HEK293 (cell line): ENCODE measurements at regions not wholly inside any gene's neighbourhood (a gene's known extent, or its start where the extent isn't known, plus 50 kb on each side); places are given as distances from the start of the nearest gene placed in this dataset.

ENCODE experiments used
- ZNF324 ChIP-seq: fragments of 450-650 bp; formaldehyde crosslinking; IDR thresholded peaks from 2 replicates; pipeline ENCODE4 v1.5.1; 2016; ENCODE audit warnings: missing biosample characterization, missing genetic modification characterization
- TF ChIP-seq, protein P1 (sequence below): fragments of 450-650 bp; formaldehyde crosslinking; conservative IDR thresholded peaks from 2 replicates; pipeline ENCODE4 v1.5.1; 2016; ENCODE audit warnings: low read depth, missing biosample characterization, missing genetic modification characterization

- TF ChIP-seq, protein P1, sequence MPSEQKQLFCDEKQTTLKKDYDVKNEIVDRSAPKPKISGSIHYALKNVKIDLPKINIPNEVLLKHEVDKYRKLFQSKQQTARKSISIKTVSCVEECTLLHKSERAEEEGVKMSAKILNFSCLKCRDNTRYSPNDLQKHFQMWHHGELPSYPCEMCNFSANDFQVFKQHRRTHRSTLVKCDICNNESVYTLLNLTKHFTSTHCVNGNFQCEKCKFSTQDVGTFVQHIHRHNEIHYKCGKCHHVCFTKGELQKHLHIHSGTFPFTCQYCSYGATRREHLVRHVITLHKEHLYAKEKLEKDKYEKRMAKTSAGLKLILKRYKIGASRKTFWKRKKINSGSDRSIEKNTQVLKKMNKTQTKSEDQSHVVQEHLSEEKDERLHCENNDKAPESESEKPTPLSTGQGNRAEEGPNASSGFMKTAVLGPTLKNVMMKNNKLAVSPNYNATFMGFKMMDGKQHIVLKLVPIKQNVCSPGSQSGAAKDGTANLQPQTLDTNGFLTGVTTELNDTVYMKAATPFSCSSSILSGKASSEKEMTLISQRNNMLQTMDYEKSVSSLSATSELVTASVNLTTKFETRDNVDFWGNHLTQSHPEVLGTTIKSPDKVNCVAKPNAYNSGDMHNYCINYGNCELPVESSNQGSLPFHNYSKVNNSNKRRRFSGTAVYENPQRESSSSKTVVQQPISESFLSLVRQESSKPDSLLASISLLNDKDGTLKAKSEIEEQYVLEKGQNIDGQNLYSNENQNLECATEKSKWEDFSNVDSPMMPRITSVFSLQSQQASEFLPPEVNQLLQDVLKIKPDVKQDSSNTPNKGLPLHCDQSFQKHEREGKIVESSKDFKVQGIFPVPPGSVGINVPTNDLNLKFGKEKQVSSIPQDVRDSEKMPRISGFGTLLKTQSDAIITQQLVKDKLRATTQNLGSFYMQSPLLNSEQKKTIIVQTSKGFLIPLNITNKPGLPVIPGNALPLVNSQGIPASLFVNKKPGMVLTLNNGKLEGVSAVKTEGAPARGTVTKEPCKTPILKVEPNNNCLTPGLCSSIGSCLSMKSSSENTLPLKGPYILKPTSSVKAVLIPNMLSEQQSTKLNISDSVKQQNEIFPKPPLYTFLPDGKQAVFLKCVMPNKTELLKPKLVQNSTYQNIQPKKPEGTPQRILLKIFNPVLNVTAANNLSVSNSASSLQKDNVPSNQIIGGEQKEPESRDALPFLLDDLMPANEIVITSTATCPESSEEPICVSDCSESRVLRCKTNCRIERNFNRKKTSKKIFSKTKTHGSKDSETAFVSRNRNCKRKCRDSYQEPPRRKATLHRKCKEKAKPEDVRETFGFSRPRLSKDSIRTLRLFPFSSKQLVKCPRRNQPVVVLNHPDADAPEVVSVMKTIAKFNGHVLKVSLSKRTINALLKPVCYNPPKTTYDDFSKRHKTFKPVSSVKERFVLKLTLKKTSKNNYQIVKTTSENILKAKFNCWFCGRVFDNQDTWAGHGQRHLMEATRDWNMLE = no peak
- no peak for TF ChIP-seq ZNF324 (tag by site-specific recombination)
Observed at GRCh38 chr14:49999146-49999761, 106.4 kb downstream of the ARF6 start.
